IMR-90 (cell line): ENCODE measurements at regions not wholly inside any gene's neighbourhood (a gene's known extent, or its start where the extent isn't known, plus 50 kb on each side); places are given as distances from the start of the nearest gene placed in this dataset.

ENCODE experiments used
- ATAC-seq: fragments of 200-7000 bp; cut with Tn5 transposase; 2 replicates; pipeline ENCODE4 v1.9.1; 2020; ENCODE audit warnings: low read depth, mild to moderate bottlenecking, moderate library complexity
- BruUV-seq: library from RNA; stranded (reverse); fragments of 400-500 nt; replicated peaks from 2 replicates; lab custom pipeline; 2021; lab: Mats Ljungman, UMichigan
- CTCF ChIA-PET: fragments of 300-600 bp; formaldehyde crosslinking; extraction: SDS; loops from one replicate; lab custom pipeline; 2021; ENCODE audit warnings: antibody characterized with exemption; lab: Yijun Ruan, JAX
- POLR2A ChIA-PET: fragments of 300-600 bp; sonication (Branson Sonifier 250); formaldehyde crosslinking; loops from one replicate; lab custom pipeline; 2022; ENCODE audit warnings: antibody characterized with exemption; ENCODE audit not compliant: unreplicated experiment; lab: Charles Lee
- DNase-seq: peaks from one replicate; pipeline ENCODE4 v3.0.0; 2013
- H2AFZ ChIP-seq: replicated peaks from 2 replicates; pipeline ENCODE3; 2013; ENCODE audit warnings: low read length, mild to moderate bottlenecking; ENCODE audit not compliant: poor library complexity
- H2AK5ac ChIP-seq: 2 replicates; pipeline ENCODE4 v1.6.1; 2013; ENCODE audit warnings: low read depth, low read length, inconsistent platforms
- H2AK9ac ChIP-seq: replicated peaks from 2 replicates; pipeline ENCODE3; 2013; ENCODE audit warnings: mild to moderate bottlenecking, low read depth, low read length, moderate library complexity; ENCODE audit not compliant: poor library complexity
- H2BK120ac ChIP-seq: 2 replicates; pipeline ENCODE4 v1.6.1; 2013; ENCODE audit warnings: low read depth, low read length, inconsistent platforms
- H2BK15ac ChIP-seq: 3 replicates; pipeline ENCODE4 v1.6.1; 2013; ENCODE audit warnings: low read depth, low read length, inconsistent platforms
- H2BK20ac ChIP-seq: 2 replicates; pipeline ENCODE4 v1.6.1; 2013; ENCODE audit warnings: low read depth, mild to moderate bottlenecking, inconsistent platforms, low read length, moderate library complexity
- H2BK5ac ChIP-seq: 2 replicates; pipeline ENCODE4 v1.6.1; 2013; ENCODE audit warnings: mild to moderate bottlenecking, low read depth, low read length, inconsistent platforms; ENCODE audit not compliant: poor library complexity, severe bottlenecking
- H3K14ac ChIP-seq: replicated peaks from 2 replicates; pipeline ENCODE4 v1.6.1; 2013; ENCODE audit warnings: low read depth, low read length, inconsistent platforms
- H3K18ac ChIP-seq: 2 replicates; pipeline ENCODE4 v1.6.1; 2013; ENCODE audit warnings: low read depth, low read length, control low read depth
- H3K23ac ChIP-seq: 2 replicates; pipeline ENCODE4 v1.6.1; 2013; ENCODE audit warnings: low read depth, low read length, inconsistent platforms
- H3K27ac ChIP-seq: 2 replicates; pipeline ENCODE4 v1.5.1; 2013; ENCODE audit warnings: mild to moderate bottlenecking, control low read depth, low read length; ENCODE audit not compliant: insufficient read depth
- H3K27me3 ChIP-seq: 2 replicates; pipeline ENCODE4 v1.6.1; 2013; ENCODE audit warnings: low read length; ENCODE audit not compliant: control insufficient read depth, insufficient read depth
- H3K36me3 ChIP-seq: 2 replicates; pipeline ENCODE4 v1.6.1; 2013; ENCODE audit warnings: low read length, mixed read lengths; ENCODE audit not compliant: control insufficient read depth, insufficient read depth
- H3K4ac ChIP-seq: 2 replicates; pipeline ENCODE4 v1.6.1; 2013; ENCODE audit warnings: low read depth, low read length, inconsistent platforms
- H3K4me1 ChIP-seq: 2 replicates; pipeline ENCODE4 v1.6.1; 2013; ENCODE audit warnings: low read length, mixed read lengths; ENCODE audit not compliant: control insufficient read depth, insufficient read depth
- H3K4me2 ChIP-seq: 2 replicates; pipeline ENCODE4 v1.6.1; 2013; ENCODE audit warnings: low read depth, mild to moderate bottlenecking, control low read depth, low read length, moderate library complexity
- H3K4me3 ChIP-seq: 2 replicates; pipeline ENCODE4 v1.5.1; 2013; ENCODE audit warnings: low read depth, mild to moderate bottlenecking, control low read depth, low read length, moderate library complexity; ENCODE audit not compliant: insufficient read depth
- H3K56ac ChIP-seq: 2 replicates; pipeline ENCODE4 v1.6.1; 2013; ENCODE audit warnings: low read length, inconsistent platforms; ENCODE audit not compliant: insufficient read depth; ENCODE audit errors: extremely low read depth
- H3K79me1 ChIP-seq, 2 experiments: 2 replicates each; pipeline ENCODE4 v1.6.1; 2013; ENCODE audit warnings: low read length in 2 of 2, inconsistent platforms in 1 of 2, low read depth in 1 of 2
- H3K9ac ChIP-seq: 2 replicates; pipeline ENCODE4 v1.6.1; 2013; ENCODE audit warnings: low read depth, low read length, control low read depth
- H3K9me1 ChIP-seq: 2 replicates; pipeline ENCODE4 v1.6.1; 2013; ENCODE audit warnings: low read length, inconsistent platforms; ENCODE audit not compliant: insufficient read depth
- H3K9me3 ChIP-seq: 2 replicates; pipeline ENCODE4 v1.6.1; 2013; ENCODE audit warnings: low read length; ENCODE audit not compliant: control insufficient read depth, insufficient read depth
- H4K20me1 ChIP-seq: 2 replicates; pipeline ENCODE4 v1.6.1; 2013; ENCODE audit warnings: low read length, inconsistent platforms; ENCODE audit not compliant: insufficient read depth
- H4K5ac ChIP-seq: 2 replicates; pipeline ENCODE4 v1.6.1; 2013; ENCODE audit warnings: mild to moderate bottlenecking, low read depth, low read length, control low read depth
- H4K8ac ChIP-seq, 2 experiments: 2 replicates each; pipeline ENCODE4 v1.6.1; 2013; ENCODE audit warnings: low read depth in 2 of 2, low read length in 2 of 2, control low read depth in 1 of 2, inconsistent platforms in 1 of 2
- H4K91ac ChIP-seq: 2 replicates; pipeline ENCODE4 v1.6.1; 2013; ENCODE audit warnings: low read depth, low read length, inconsistent platforms; ENCODE audit not compliant: insufficient read depth
- BHLHE40 ChIP-seq: fragments of 150-350 bp; IDR thresholded peaks from 2 replicates; pipeline ENCODE4 v1.6.1; 2016; ENCODE audit warnings: mild to moderate bottlenecking, low read depth, low read length
- CEBPB ChIP-seq: IDR thresholded peaks from 2 replicates; pipeline ENCODE4 v1.6.1; 2012; ENCODE audit warnings: low read depth, low read length, improper control_type of control experiment
- CTCF ChIP-seq: conservative IDR thresholded peaks from 2 replicates; pipeline ENCODE4 v1.5.1; 2012; ENCODE audit warnings: mild to moderate bottlenecking, low read depth, low read length, improper control_type of control experiment
- ELK1 ChIP-seq: fragments of 150-350 bp; IDR thresholded peaks from 2 replicates; pipeline ENCODE4 v1.6.1; 2016; ENCODE audit warnings: low read depth, mild to moderate bottlenecking, low read length, moderate library complexity, borderline replicate concordance
- FOS ChIP-seq: fragments of 150-350 bp; IDR thresholded peaks from 2 replicates; pipeline ENCODE4 v1.6.1; 2016; ENCODE audit warnings: low read depth, low read length
- MAZ ChIP-seq: IDR thresholded peaks from 2 replicates; pipeline ENCODE4 v1.6.1; 2012; ENCODE audit warnings: low read depth, mild to moderate bottlenecking, low read length, improper control_type of control experiment, moderate library complexity, borderline replicate concordance
- MXI1 ChIP-seq: IDR thresholded peaks from 2 replicates; pipeline ENCODE4 v1.6.1; 2012; ENCODE audit warnings: low read depth, mild to moderate bottlenecking, low read length, moderate library complexity, borderline replicate concordance
- NFE2L2 ChIP-seq: fragments of 150-350 bp; IDR thresholded peaks from 2 replicates; pipeline ENCODE4 v1.6.1; 2016; ENCODE audit warnings: low read depth, mild to moderate bottlenecking, low read length
- POLR2A ChIP-seq: IDR thresholded peaks from 2 replicates; pipeline ENCODE4 v1.6.1; 2012; ENCODE audit warnings: mild to moderate bottlenecking, low read depth, low read length
- RFX5 ChIP-seq: IDR thresholded peaks from 2 replicates; pipeline ENCODE4 v1.8.0; 2012; ENCODE audit warnings: low read depth, mild to moderate bottlenecking, low read length, moderate library complexity
- SMC3 ChIP-seq: fragments of 150-350 bp; IDR thresholded peaks from 2 replicates; pipeline ENCODE4 v1.6.1; 2016; ENCODE audit warnings: low read depth, mild to moderate bottlenecking, antibody characterized with exemption, low read length, moderate library complexity
- WGBS, 2 experiments: methylation state at CpG; one replicate each; pipeline versions ENCODE4 v1.1.5 to v1.1.7; 2013; ENCODE audit warnings: missing lambda C conversion rate in 2 of 2; ENCODE audit not compliant: insufficient read length in 1 of 2; ENCODE audit errors: extremely low coverage in 2 of 2; 5-methylcytosine and 5-hydroxymethylcytosine counted together
- dilution Hi-C: fragments of 300-500 bp; cut with HindIII; formaldehyde crosslinking; loops from one replicate; pipeline ENCODE4 v1.14.3; 2018; ENCODE audit warnings: low sequenced_read_pairs; ENCODE audit not compliant: unreplicated experiment
- in situ Hi-C: fragments of 300-500 bp; cut with MboI; formaldehyde crosslinking; loops from 3 replicates; pipeline ENCODE4 v1.14.3; 2019; ENCODE audit warnings: low sequenced_read_pairs, inconsistent platforms, mixed read lengths
- intact Hi-C: fragments of 100-400 bp; cut with micrococcal nuclease; formaldehyde crosslinking; loops from 2 replicates; pipeline ENCODE4 v1.10.0; 2022

GRCh38 chr7:25624051-25624450 is 395.8 kb upstream of the NPVF start:
- H3K18ac ChIP-seq, result no peak overlapping the region
- H3K4me1 ChIP-seq, result no peaks in the 10 kb centered on the region
- H2AK9ac ChIP-seq, result no peak overlapping the region
- TF ChIP-seq CTCF (no peak), FOS (no peak), SMC3 (no peak), POLR2A (no peak), BHLHE40 (no peak), MAZ (no peak), RFX5 (no peak), ELK1 (no peak), MXI1 (no peak), NFE2L2 (no peak), CEBPB (no peak)
- ChIA-PET CTCF (no interaction called here), POLR2A (no interaction called here)
- no peak overlapping the region for H3K14ac ChIP-seq
- no peak overlapping the region for H3K56ac ChIP-seq
- no peak for DNase-seq
- no CpG with 5 or more reads among the region's 3 CpGs for WGBS, 2 experiments
- no peak for ATAC-seq
- H4K91ac ChIP-seq, result no peak overlapping the region
- H4K20me1 ChIP-seq, result no peaks in the 10 kb centered on the region
- no TSS peak for BruUV-seq
- no peak overlapping the region for H3K23ac ChIP-seq
- H2BK120ac ChIP-seq, result no peak overlapping the region
- H3K9me3 ChIP-seq, result no peaks in the 10 kb centered on the region
- dilution Hi-C loops (no loop called here), in situ Hi-C loops (no loop called here), intact Hi-C loops (no loop called here)
- no peak overlapping the region for H4K8ac ChIP-seq
- no peaks in the 10 kb centered on the region for H3K9me1 ChIP-seq
- H3K36me3 ChIP-seq, result no peaks in the 10 kb centered on the region
- no peak overlapping the region for H2BK15ac ChIP-seq
- no peak overlapping the region for H3K4me2 ChIP-seq
- H3K27ac ChIP-seq, result no peak overlapping the region
- H3K4me3 ChIP-seq, result no peak overlapping the region
- H3K79me1 ChIP-seq, result no peaks in the 10 kb centered on the region
- no peaks in the 10 kb centered on the region for H3K27me3 ChIP-seq
- no peak overlapping the region for H2AFZ ChIP-seq
- no peak overlapping the region for H3K4ac ChIP-seq
- no peak overlapping the region for H3K9ac ChIP-seq
- no peak overlapping the region for H2BK5ac ChIP-seq
- no peak overlapping the region for H4K5ac ChIP-seq
- H2BK20ac ChIP-seq, result no peak overlapping the region
- H2AK5ac ChIP-seq, result no peak overlapping the region
